ENCODE measurements at regions not wholly inside any gene's neighbourhood (a gene's known extent, or its start where the extent isn't known, plus 50 kb on each side); places are given as distances from the start of the nearest gene placed in this dataset.
"Not testable (repeated sequence)": the region's sequence is repeated elsewhere in the genome, so short reads cannot be mapped to it uniquely, and the experiment has no call there.

DNA sequence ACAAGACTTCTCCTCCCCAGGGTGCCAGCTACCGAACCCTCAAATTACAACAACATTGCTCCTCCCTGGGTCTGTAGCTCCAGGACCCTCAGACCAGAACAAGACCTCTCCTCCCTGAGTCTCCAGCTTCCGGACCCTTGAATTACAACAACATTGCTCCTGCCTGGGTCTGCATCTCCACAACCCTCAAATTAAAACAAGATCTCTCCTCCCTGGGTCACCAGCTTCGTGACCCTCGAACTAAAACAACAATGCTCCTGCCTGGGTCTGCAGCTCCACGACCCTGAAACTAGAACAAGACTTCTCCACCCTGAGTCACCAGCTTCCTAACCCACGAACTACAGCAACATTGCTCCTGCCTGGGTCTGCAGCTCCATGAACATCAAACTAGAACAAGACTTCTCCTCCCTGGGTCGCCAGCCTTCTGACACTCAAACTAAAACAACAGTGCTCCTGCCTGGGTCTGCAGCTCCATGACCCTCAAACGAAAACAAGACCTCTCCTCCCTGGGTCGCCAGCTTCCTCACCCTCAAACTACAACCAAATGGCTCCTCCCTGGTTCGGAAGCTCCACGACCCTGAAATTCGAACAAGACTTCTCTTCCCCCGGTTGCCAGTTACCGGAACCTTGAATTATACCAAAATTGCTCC, 324.5 kb downstream of the PREX1 start:
- no peaks in the 10 kb centered on the region for H3K79me2 ChIP-seq (ENCODE audit: control insufficient read depth, low read length)
- no peaks in the 10 kb centered on the region for H3K9me2 ChIP-seq (replicated peaks; ENCODE audit: control insufficient read depth, low read length)
- H3K27me3 ChIP-seq (ENCODE audit: control insufficient read depth, low read length), result no peaks in the 10 kb centered on the region
- TF ChIP-seq EZH2phosphoT487 (IDR thresholded peaks at IDR 0.05; ENCODE audit: borderline replicate concordance, low read length), result no peak
- TF ChIP-seq, protein P1, sequence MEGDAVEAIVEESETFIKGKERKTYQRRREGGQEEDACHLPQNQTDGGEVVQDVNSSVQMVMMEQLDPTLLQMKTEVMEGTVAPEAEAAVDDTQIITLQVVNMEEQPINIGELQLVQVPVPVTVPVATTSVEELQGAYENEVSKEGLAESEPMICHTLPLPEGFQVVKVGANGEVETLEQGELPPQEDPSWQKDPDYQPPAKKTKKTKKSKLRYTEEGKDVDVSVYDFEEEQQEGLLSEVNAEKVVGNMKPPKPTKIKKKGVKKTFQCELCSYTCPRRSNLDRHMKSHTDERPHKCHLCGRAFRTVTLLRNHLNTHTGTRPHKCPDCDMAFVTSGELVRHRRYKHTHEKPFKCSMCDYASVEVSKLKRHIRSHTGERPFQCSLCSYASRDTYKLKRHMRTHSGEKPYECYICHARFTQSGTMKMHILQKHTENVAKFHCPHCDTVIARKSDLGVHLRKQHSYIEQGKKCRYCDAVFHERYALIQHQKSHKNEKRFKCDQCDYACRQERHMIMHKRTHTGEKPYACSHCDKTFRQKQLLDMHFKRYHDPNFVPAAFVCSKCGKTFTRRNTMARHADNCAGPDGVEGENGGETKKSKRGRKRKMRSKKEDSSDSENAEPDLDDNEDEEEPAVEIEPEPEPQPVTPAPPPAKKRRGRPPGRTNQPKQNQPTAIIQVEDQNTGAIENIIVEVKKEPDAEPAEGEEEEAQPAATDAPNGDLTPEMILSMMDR (IDR thresholded peaks at IDR 0.05; ENCODE audit: low read depth, low read length, poor library complexity, severe bottlenecking), result no peak
- H3K36me3 ChIP-seq (ENCODE audit: control insufficient read depth, low read length), result no peaks in the 10 kb centered on the region
- no peaks in the 10 kb centered on the region for H3K9me3 ChIP-seq (ENCODE audit: control insufficient read depth, insufficient read depth, low read length)
- H3K4me3 ChIP-seq (ENCODE audit: low read length), result no peak overlapping the region
- H3K27ac ChIP-seq (ENCODE audit: low read depth, low read length), result no peak overlapping the region
- H3F3A ChIP-seq (ENCODE audit: control insufficient read depth, insufficient read depth), result no peaks in the 10 kb centered on the region
- no peaks in the 10 kb centered on the region for H4K20me1 ChIP-seq (ENCODE audit: control insufficient read depth, insufficient read depth, low read depth, low read length)
- H3K4me1 ChIP-seq (ENCODE audit: control insufficient read depth, low read length), result no peaks in the 10 kb centered on the region
- H3K4me2 ChIP-seq (ENCODE audit: low read length), result no peak overlapping the region

DNA sequence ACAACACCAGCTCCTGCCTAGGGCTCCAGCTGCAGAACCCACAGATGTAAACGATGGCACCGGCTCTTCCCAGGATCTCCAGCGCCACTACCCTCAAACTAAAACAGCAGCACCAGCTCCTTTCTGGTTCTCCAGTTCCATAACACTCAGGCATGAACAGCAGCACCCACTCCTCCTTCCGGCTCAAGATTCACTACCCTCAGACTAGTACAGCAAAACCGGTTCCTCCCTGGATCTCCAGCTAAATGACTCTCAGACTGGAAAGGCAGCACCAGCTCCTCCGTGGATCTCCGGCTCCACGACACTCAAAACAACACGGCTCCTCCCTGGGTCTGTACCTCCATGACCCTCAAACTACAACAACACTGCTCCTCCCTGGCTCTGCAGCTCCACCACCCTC, 325.0 kb downstream of the PREX1 start:
- H3K27ac ChIP-seq (ENCODE audit: low read depth, low read length), result no peak overlapping the region
- no peaks in the 10 kb centered on the region for H4K20me1 ChIP-seq (ENCODE audit: control insufficient read depth, insufficient read depth, low read depth, low read length)
- no peaks in the 10 kb centered on the region for H3F3A ChIP-seq (ENCODE audit: control insufficient read depth, insufficient read depth)
- no peak overlapping the region for H3K4me2 ChIP-seq (ENCODE audit: low read length)
- TF ChIP-seq, protein P1 (IDR thresholded peaks at IDR 0.05; ENCODE audit: low read depth, low read length, poor library complexity, severe bottlenecking), result no peak
- no peak for TF ChIP-seq EZH2phosphoT487 (IDR thresholded peaks at IDR 0.05; ENCODE audit: borderline replicate concordance, low read length)
- H3K4me1 ChIP-seq (ENCODE audit: control insufficient read depth, low read length), result no peaks in the 10 kb centered on the region
- no peaks in the 10 kb centered on the region for H3K27me3 ChIP-seq (ENCODE audit: control insufficient read depth, low read length)
- no peak overlapping the region for H3K4me3 ChIP-seq (ENCODE audit: low read length)
- H3K9me2 ChIP-seq (replicated peaks; ENCODE audit: control insufficient read depth, low read length), result no peaks in the 10 kb centered on the region
- H3K79me2 ChIP-seq (ENCODE audit: control insufficient read depth, low read length), result no peaks in the 10 kb centered on the region
- no peaks in the 10 kb centered on the region for H3K9me3 ChIP-seq (ENCODE audit: control insufficient read depth, insufficient read depth, low read length)
- H3K36me3 ChIP-seq (ENCODE audit: control insufficient read depth, low read length), result no peaks in the 10 kb centered on the region

DNA sequence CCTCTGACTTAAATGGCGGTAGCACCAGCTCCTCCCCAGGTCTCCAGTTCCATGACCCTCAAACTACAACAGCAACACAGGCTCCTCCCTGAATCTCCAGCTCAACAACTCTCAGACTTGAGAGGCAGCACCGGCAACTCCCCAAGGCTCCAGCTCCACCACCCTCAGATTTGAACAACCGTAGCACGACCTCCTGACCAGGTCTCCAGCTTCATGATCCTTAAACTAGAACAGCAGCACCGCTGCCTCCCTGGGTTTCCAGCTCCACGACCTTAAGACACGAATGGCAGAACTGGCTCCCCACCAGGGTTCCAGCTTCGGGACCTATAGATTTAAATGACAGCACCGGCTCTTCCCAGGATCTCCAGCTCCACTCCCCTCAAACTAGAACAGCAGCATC, 325.8 kb downstream of the PREX1 start:
- no peaks in the 10 kb centered on the region for H3K79me2 ChIP-seq (ENCODE audit: control insufficient read depth, low read length)
- no peaks in the 10 kb centered on the region for H3K27me3 ChIP-seq (ENCODE audit: control insufficient read depth, low read length)
- H4K20me1 ChIP-seq (ENCODE audit: control insufficient read depth, insufficient read depth, low read depth, low read length), result no peaks in the 10 kb centered on the region
- H3K4me2 ChIP-seq (ENCODE audit: low read length), result no peak overlapping the region
- H3K36me3 ChIP-seq (ENCODE audit: control insufficient read depth, low read length), result no peaks in the 10 kb centered on the region
- H3K4me3 ChIP-seq (ENCODE audit: low read length), result no peak overlapping the region
- H3K4me1 ChIP-seq (ENCODE audit: control insufficient read depth, low read length), result no peaks in the 10 kb centered on the region
- TF ChIP-seq, protein P1 (IDR thresholded peaks at IDR 0.05; ENCODE audit: low read depth, low read length, poor library complexity, severe bottlenecking), result no peak
- no peak for TF ChIP-seq EZH2phosphoT487 (IDR thresholded peaks at IDR 0.05; ENCODE audit: borderline replicate concordance, low read length)
- no peaks in the 10 kb centered on the region for H3F3A ChIP-seq (ENCODE audit: control insufficient read depth, insufficient read depth)
- no peaks in the 10 kb centered on the region for H3K9me2 ChIP-seq (replicated peaks; ENCODE audit: control insufficient read depth, low read length)
- H3K9me3 ChIP-seq (ENCODE audit: control insufficient read depth, insufficient read depth, low read length), result no peaks in the 10 kb centered on the region
- H3K27ac ChIP-seq (ENCODE audit: low read depth, low read length), result no peak overlapping the region

DNA sequence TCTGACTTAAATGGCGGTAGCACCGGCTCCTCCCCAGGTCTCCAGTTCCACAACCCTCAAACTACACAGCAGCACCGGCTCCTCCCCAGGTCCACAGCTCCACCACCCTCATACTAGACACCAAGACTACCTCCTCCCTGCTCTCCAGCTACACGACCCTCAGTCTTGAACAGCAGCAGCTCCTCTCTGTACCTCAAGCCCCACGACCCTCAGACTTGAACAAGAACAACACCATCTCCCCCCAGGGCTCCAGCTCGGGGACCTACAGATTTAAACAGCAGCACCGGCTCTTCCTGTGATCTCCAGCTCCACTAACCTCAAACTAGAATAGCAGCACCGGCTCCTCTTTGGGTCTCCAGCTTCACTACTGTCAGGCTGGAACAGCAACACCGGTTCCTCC, 326.9 kb downstream of the PREX1 start:
- H3K36me3 ChIP-seq (ENCODE audit: control insufficient read depth, low read length); H3K79me2 ChIP-seq (ENCODE audit: control insufficient read depth, low read length); H3K4me3 ChIP-seq (ENCODE audit: low read length); H3K9me3 ChIP-seq (ENCODE audit: control insufficient read depth, insufficient read depth, low read length); H3F3A ChIP-seq (ENCODE audit: control insufficient read depth, insufficient read depth); H3K27ac ChIP-seq (ENCODE audit: low read depth, low read length); H3K4me2 ChIP-seq (ENCODE audit: low read length); H3K4me1 ChIP-seq (ENCODE audit: control insufficient read depth, low read length); H3K9me2 ChIP-seq (replicated peaks; ENCODE audit: control insufficient read depth, low read length); H3K27me3 ChIP-seq (ENCODE audit: control insufficient read depth, low read length); H4K20me1 ChIP-seq (ENCODE audit: control insufficient read depth, insufficient read depth, low read depth, low read length): not testable (repeated sequence)

DNA sequence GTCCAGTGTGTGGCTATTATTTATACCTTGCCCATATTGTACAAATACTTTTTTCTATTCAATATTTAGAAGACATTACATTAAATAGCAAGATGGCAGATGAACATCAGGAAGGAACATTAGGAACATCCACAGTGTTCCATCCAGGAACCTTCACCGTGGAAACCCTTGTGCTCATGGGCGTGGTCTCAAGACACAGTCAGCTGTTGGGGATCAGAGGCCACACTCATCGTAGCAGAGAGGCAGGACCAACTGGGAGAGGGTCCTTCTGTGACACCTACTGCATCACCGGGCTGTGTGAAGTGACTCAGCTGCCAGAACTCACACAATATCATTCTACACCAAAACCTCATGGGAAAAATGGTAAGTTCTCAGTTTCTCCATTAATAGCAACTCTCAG, 328.9 kb downstream of the PREX1 start:
- not testable (repeated sequence) for H3K4me2 ChIP-seq (ENCODE audit: low read length); H3K9me3 ChIP-seq (ENCODE audit: control insufficient read depth, insufficient read depth, low read length); H3K36me3 ChIP-seq (ENCODE audit: control insufficient read depth, low read length); H3K27me3 ChIP-seq (ENCODE audit: control insufficient read depth, low read length); H3K27ac ChIP-seq (ENCODE audit: low read depth, low read length); H3F3A ChIP-seq (ENCODE audit: control insufficient read depth, insufficient read depth); H3K79me2 ChIP-seq (ENCODE audit: control insufficient read depth, low read length); H3K4me1 ChIP-seq (ENCODE audit: control insufficient read depth, low read length); H3K9me2 ChIP-seq (replicated peaks; ENCODE audit: control insufficient read depth, low read length); H3K4me3 ChIP-seq (ENCODE audit: low read length); H4K20me1 ChIP-seq (ENCODE audit: control insufficient read depth, insufficient read depth, low read depth, low read length)

DNA sequence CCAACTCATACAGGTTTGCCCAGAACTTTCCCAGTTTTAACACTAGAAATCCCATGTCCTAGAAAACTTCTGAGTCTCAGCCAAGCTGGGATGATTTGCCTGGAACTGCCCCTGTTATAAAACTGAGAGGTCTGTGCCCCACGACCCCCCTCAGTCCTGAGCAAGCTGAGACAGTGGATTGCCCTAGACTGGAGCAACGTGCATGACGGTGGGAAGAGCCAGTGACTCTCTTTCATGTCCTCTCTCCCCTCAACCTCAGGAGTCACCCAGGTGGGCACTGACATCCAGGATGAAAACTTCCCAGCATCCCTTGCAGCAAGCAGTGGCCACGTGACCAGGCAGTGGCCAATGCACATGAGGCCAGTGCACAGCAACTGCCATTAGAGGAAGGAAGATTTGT, 329.7 kb downstream of the PREX1 start:
- H3K36me3 ChIP-seq (ENCODE audit: control insufficient read depth, low read length); H3K4me3 ChIP-seq (ENCODE audit: low read length); H3K9me2 ChIP-seq (replicated peaks; ENCODE audit: control insufficient read depth, low read length); H3K27me3 ChIP-seq (ENCODE audit: control insufficient read depth, low read length); H3K4me1 ChIP-seq (ENCODE audit: control insufficient read depth, low read length); H3K27ac ChIP-seq (ENCODE audit: low read depth, low read length); H3F3A ChIP-seq (ENCODE audit: control insufficient read depth, insufficient read depth); H3K9me3 ChIP-seq (ENCODE audit: control insufficient read depth, insufficient read depth, low read length); H3K4me2 ChIP-seq (ENCODE audit: low read length); H4K20me1 ChIP-seq (ENCODE audit: control insufficient read depth, insufficient read depth, low read depth, low read length); H3K79me2 ChIP-seq (ENCODE audit: control insufficient read depth, low read length): not testable (repeated sequence)
